ENCODE measurements at regions not wholly inside any gene's neighbourhood (a gene's known extent, or its start where the extent isn't known, plus 50 kb on each side); places are given as distances from the start of the nearest gene placed in this dataset.

GRCh38 chr11:86193297-86194095 lies 51.1 kb upstream of the EED start:
- peak; percentile 76 for DNase-seq

GRCh38 chr11:86192519-86193257 lies 51.9 kb upstream of the EED start:
- no peak for DNase-seq

DNA sequence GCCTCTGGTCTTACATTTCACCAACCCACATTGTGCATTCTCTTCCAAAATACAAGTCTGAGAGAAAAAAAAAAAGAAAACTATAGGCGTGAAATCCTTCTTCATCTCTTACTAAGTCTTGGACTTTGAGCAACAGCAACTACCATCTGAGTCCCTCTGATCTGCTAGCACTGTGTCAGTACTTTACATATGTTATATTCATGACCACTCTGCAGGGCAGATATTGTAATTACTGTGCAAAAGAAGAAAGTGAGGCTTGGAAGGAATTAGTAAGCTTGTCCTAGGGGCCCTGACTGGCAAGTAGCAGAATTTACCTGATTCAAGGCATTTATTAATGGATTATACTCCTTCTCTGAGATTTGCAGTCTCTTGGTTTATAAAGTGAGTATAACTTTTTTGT lies 52.7 kb upstream of the EED start:
- no peak for DNase-seq

- DNase-seq: no peak
Measured at GRCh38 chr11:86187027-86187426, 57.5 kb upstream of the EED start.

GRCh38 chr11:86186386-86186785 lies 58.2 kb upstream of the EED start:
- DNase-seq: no peak

DNA sequence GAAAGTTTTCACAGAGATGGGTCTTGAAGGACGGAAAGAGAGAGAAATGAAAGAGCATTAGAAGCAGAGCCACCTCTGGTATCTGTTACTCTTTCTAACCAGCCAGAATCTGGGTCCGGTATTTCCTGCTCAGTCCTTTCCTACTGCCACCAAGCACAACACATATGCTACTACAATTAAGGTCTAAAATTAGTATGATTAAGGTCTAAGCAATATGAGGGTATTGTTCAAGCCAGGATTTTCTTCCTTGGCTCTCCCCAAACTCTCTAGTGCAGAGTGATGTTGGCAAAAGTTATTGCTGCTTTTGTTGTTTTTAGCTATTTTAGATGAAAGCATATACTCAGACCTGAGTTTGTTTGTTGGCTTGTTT lies 59.2 kb upstream of the EED start:
- DNase-seq: no peak

DNA sequence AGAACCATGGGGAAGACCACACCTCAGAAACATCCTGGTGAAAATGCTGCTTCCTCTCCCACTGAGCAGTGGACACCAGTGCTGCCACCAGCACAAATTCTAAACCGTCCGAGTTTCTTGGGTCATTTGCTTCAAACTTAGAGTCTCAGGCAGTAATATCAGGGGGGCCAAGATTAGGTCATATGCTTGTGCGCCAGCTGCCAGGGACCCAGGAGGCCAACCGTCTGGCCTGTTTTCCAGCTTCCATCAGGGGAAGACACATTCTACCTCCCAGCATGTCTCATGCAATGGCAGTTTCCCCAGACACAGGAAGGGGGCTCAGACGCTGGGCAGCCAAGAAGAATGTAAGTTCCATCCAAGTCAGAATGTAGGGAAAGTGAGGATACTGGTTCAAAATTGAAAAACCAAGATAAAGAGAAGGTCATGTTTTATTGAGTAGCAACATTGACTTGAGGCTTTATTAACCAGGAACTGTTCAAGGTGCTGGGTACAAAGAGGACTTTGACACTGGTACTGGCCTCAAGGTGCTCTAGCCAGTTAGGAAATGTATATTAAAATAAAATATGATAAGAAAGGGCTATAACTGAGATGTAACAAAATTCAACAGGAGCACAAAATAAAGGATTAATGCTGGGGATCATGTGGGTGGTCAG lies 59.7 kb upstream of the EED start:
- DNase-seq: no peak

DNA sequence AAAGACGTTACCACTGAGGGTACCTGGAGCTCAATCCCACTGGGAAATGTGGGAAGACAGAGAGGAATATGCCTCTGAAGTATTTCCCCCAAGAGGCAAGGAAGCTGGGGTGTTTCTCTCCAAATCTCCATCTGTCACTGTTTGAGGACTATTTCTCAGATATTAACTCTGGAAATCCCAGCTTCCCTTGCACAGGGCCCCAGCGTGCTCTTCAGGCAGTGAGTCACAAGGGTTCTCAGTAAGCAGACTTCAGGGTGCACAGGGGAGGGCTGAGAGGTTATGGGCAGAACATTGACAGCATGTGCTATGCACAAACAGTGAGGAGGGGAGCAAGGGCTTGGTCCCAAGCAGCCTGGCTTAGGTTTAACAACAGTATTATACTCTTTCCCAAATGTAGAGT lies 60.9 kb upstream of the EED start:
- DNase-seq: no peak

DNA sequence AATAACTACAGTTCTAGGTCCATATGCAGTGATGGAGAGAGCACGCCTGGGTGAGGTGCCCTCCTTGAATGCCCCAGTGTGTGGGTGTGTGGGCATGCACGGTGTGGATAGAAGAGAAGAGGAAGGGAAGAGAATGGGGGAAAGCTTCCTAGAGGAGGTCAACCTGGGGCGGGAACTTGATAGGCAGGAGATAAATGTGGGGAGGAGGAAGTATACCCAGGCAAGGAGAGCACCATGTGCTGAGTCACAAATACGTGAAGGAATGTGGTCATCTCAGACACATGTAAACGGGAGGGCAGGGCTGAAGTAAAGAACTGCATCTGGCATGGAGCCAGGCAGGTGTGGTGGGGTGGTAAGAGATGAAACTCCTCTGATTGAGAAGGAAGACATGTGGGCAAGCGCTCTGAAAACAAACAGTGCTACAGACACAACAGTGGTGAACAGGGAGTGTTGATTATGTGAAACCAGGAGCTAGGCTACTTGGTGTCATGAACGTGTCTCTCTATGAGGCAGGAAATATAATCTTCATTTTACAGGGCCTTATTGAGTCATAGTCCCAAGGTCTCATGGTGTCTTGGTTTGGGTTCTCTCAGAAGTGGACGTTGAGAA lies 61.5 kb upstream of the EED start:
- peak; percentile 28 for DNase-seq

- no peak for DNase-seq
Measured at GRCh38 chr11:86181379-86181778, 63.2 kb upstream of the EED start.

DNA sequence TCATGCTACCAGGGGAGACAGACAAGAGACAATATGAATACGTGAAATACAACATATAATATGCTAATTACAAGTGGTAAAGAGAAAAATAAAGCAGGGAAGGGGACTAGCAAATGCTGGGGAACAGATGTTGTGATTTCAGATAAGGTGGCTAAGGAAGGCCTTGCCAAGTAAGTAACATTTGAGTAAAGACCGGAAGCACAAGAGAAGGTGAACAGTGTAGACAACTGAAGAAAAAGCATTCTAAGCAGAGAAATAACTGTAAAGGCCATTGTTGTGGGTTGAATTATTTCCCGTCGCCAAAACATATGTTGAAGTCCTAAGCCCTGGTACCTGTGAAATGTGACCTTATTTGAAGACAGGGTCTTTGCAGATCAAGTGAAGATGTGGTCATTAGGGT lies 63.7 kb upstream of the EED start:
- no peak for DNase-seq

DNA sequence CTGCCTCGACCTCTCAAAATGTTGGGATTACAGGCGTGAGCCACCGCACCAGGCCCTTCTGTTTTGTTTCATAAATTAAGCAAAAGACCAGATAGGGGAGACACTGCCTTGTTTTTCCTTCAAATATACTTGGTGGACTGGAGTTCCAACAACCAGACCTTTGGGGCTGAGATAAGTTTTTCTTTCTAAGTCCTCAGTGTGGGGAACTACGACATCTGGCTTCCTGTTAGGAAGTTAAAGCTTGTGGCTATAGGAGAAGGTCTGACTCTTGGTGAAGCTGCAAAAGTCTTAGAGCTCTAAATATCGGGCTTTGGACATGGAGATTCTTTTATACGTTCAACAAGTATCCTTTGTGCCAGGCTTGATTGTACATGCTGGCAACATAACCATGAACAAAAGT lies 64.1 kb upstream of the EED start:
- no peak for DNase-seq

DNA sequence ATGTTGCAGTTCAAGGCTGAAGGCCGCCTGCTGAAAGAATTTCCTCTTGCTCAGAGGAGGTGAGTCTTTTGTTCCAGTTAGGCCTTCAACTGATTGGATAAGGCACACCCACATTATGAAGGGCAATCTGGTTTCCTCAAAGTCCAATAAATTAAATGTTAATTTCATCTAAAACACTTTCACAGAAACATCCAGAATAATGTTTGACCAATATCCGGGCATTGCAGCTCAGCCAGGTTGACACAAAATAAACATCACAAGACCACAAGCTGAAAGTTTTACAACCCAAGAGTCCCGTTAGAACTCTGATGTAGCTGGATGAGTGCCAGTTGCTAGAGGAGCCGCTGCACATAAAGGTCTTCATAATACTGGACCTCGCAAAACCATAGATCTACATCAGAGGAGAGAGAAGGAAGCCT lies 64.9 kb upstream of the EED start:
- no peak for DNase-seq

DNA sequence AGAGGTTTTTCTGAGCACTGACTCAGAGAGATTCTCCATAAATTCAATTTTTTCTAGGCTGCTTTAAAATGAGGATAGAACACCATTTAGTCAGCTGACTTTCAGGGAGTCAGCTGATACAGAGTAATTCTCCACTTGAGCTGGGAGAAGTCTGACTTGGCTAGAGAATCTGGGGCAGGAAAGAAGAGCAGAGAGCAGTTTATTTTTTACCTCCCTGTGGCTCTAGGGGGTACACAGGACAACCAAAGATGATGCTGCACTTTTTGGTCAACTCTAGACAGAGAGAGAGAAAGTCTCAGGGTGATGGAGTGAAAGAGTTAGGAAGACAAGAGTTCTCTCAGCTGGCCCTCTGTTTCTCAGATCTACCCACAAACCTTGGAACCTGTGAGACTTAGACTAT lies 67.3 kb upstream of the EED start:
- DNase-seq: no peak

- peak; percentile 5 for DNase-seq
Measured at GRCh38 chr11:86176165-86176884, 68.2 kb upstream of the EED start.

- no peak for DNase-seq
Measured at GRCh38 chr11:86175626-86176025, 68.9 kb upstream of the EED start.

DNA sequence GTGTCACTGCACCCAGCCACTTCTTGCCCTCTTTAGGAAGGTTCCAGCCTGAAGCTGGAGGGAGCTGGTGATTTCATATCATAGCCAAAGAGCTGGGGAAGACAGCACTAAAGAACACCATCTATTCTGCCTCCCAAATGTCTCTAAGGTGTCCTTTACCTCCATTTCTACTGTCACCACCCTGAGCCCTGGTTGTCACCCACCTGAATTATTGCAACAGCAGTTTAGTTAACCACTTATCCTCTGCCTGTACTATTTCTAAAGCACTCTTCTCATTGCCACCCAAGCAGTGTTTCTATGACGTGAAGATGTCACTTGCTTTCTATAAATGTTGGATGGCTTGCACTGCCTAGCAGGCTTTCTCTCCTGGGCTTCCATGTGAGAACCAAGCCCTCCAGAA lies 69.4 kb upstream of the EED start:
- DNase-seq: no peak

DNA sequence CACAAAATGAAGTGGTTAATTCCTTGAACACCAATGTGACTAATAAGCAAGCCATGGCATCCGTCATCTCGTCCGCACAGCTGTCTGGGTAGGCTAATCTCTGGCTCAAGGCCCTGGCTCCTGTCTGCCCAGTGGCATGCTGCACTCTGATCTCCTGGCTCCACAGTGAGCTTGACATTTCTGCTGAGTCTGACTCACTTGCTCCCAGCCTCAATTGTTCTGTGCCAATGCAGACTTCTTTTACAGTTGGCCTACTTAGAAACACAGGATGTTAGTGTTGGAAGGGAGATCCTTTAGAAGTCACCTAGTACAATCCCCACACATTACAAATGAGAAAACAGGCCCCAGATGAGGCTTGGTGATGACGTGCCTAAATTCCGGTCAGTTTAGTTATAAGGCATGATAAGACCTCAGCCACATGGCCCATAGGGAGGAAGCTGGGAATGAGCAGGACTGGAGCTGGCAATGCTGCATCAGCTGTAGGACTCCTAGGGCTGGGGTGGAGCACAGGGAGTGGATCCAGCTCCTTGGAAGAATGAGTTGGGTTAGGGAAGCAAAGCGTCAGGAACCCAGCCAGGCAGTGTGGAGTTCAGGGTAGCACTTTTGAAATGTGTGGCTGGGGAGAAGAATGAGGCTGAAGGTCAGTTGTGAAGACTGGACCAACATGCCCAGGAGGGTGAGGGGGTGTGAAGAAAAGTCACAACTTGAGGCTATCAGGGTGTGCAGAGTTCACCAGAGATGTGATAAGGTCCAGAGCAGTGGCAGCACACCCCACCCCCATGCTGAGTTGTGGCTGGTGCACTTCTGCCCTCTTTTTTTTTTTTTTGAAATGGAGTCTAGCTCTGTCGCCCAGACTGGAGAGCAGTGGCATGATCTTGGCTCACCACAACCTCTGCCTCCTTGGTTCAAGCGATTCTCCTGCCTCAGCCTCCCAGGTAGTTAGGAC lies 70.2 kb upstream of the EED start:
- DNase-seq: no peak

DNA sequence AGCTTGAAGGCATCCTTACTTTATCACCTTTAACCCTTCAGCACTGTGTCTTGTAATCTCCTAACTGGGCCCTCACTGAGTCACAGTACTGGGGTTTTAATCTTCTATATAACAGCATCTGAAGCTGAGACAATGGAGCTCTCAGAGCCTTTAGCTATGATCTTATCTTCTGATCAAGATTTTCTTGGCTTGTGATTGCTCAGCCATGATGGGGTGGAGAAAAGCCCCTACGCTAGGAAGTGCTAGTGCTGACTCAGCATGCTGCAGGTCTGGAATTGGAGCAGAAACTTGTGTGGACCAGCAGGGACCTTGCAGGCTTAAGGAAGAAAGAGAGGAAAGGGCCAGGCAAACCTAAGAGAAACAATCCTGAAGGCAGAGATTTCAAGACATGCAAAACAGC lies 71.7 kb upstream of the EED start:
- DNase-seq: no peak

DNA sequence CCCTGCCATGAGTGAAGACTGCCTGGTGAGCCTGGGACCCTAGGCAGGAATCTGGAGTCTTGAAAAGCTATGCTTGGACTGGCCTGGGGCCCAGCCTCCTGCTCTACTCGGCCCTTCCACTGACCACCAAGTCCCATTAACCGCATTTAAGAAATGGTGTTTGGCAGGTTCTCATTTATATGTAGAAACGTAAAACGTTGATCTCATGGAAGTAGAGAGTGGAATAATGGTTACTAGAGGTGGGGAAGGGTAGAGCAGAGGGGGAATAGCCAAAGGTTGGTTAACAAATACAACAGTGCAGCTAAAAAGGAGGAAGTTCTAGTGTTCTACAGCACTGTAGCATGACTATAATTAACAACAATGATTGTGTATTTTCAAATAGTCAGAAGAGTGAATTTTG lies 72.9 kb upstream of the EED start:
- DNase-seq: no peak

- DNase-seq: no peak
Measured at GRCh38 chr11:86167499-86168164, 76.9 kb upstream of the EED start.

Data from CD4-positive, alpha-beta T cell treated with Interleukin-12 subunit alpha and Interleukin-12 subunit beta, for 1 hour (primary cell).